Activated B cell treated with CpG ODN at 0.5 μM for 24 hours (primary cell): ENCODE measurements at regions not wholly inside any gene's neighbourhood (a gene's known extent, or its start where the extent isn't known, plus 50 kb on each side); places are given as distances from the start of the nearest gene placed in this dataset.

Experiments
- ATAC-seq: fragments of 200-7000 bp; cut with Tn5 transposase; one replicate; pipeline ENCODE4 v1.10.0; 2021; ENCODE audit warnings: low read depth, mild to moderate bottlenecking, moderate library complexity
- CTCF ChIA-PET: fragments of 350-600 bp; sonication (Branson Sonifier 250); formaldehyde crosslinking; loops from one replicate; lab custom pipeline; 2021; ENCODE audit warnings: antibody characterized with exemption; lab: Charles Lee
- POLR2A ChIA-PET: fragments of 350-600 bp; sonication (Branson Sonifier 250); formaldehyde crosslinking; loops from one replicate; lab custom pipeline; 2021; ENCODE audit warnings: antibody characterized with exemption; lab: Charles Lee
- DNase-seq: peaks from one replicate; pipeline ENCODE4 v3.0.0; 2022
- H3K27ac Mint-ChIP-seq: one replicate; pipeline ENCODE4 v1.8.0; 2020; ENCODE audit warnings: mixed read lengths
- H3K27me3 Mint-ChIP-seq: one replicate; pipeline ENCODE4 v1.8.0; 2021; ENCODE audit warnings: mixed read lengths
- H3K36me3 Mint-ChIP-seq: one replicate; pipeline ENCODE4 v1.8.0; 2021; ENCODE audit warnings: low read depth, mixed read lengths
- H3K4me1 Mint-ChIP-seq: one replicate; pipeline ENCODE4 v1.8.0; 2021; ENCODE audit warnings: mixed read lengths
- H3K4me3 Mint-ChIP-seq: one replicate; pipeline ENCODE4 v1.8.0; 2020; ENCODE audit warnings: mild to moderate bottlenecking, mixed read lengths
- H3K9me3 Mint-ChIP-seq: one replicate; pipeline ENCODE4 v1.8.0; 2020; ENCODE audit warnings: mixed read lengths
- intact Hi-C: fragments of 100-400 bp; cut with micrococcal nuclease; formaldehyde crosslinking; loops from one replicate; pipeline ENCODE4 v1.15.1; 2024
- TF ChIP-seq, protein P1 (sequence below): fragments of 200-600 bp; IDR thresholded peaks from one replicate; pipeline ENCODE4 v1.8.0; 2022; ENCODE audit warnings: antibody characterized with exemption, mild to moderate bottlenecking

DNA sequence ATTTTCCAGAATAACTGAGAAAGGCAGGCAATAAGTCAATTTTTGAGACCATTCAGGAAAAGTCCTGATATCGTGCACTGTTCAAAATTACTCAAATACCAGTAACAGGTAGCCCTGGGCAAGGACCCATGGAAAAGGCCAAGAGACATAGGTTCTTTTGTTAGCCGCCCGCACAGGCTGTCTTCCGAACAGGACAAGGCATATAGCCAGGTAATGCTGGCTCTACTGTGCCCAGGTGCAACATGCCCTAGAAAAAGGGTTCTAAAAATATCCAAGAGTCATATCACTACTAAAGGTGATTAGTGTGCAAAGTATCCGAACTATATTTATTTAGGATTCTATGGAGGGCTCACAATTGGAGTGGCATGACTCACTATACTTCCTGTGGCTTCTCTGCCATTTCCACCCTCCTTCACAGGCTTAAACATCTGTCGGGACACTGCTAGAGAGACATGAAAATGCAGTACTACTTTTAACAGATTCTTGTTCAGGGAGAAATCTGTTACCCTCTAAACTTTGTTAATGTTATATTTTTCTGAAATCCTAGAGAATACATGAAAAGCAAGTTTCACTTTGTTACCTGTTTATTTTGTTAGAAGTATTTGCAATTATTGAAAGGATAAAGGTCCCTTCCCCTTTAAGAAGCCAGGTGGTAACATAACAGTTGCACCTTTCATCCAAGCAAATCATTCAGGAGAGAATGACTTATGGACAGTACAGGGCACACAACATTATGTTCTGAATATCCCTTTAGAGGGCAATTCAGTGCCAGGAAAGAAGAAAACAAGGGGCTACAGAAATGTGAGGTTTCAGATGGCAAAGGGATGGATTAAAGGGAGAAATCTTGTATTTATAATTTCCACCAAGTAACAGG, 293.3 kb upstream of the THBS1 start:
- H3K36me3 Mint-ChIP-seq = no peaks in the 10 kb centered on the region
- H3K27me3 Mint-ChIP-seq = peaks cover 4% of the 10 kb centered on the region
- no peak for DNase-seq
- TF ChIP-seq, protein P1, sequence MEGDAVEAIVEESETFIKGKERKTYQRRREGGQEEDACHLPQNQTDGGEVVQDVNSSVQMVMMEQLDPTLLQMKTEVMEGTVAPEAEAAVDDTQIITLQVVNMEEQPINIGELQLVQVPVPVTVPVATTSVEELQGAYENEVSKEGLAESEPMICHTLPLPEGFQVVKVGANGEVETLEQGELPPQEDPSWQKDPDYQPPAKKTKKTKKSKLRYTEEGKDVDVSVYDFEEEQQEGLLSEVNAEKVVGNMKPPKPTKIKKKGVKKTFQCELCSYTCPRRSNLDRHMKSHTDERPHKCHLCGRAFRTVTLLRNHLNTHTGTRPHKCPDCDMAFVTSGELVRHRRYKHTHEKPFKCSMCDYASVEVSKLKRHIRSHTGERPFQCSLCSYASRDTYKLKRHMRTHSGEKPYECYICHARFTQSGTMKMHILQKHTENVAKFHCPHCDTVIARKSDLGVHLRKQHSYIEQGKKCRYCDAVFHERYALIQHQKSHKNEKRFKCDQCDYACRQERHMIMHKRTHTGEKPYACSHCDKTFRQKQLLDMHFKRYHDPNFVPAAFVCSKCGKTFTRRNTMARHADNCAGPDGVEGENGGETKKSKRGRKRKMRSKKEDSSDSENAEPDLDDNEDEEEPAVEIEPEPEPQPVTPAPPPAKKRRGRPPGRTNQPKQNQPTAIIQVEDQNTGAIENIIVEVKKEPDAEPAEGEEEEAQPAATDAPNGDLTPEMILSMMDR = no peak
- ChIA-PET POLR2A (no interaction called here), CTCF (no interaction called here)
- peaks cover 9% of the 10 kb centered on the region for H3K9me3 Mint-ChIP-seq
- ATAC-seq = no peak
- H3K4me1 Mint-ChIP-seq = no peaks in the 10 kb centered on the region
- no peak overlapping the region for H3K4me3 Mint-ChIP-seq
- H3K27ac Mint-ChIP-seq = no peak overlapping the region
- intact Hi-C loops = no loop called here

DNA sequence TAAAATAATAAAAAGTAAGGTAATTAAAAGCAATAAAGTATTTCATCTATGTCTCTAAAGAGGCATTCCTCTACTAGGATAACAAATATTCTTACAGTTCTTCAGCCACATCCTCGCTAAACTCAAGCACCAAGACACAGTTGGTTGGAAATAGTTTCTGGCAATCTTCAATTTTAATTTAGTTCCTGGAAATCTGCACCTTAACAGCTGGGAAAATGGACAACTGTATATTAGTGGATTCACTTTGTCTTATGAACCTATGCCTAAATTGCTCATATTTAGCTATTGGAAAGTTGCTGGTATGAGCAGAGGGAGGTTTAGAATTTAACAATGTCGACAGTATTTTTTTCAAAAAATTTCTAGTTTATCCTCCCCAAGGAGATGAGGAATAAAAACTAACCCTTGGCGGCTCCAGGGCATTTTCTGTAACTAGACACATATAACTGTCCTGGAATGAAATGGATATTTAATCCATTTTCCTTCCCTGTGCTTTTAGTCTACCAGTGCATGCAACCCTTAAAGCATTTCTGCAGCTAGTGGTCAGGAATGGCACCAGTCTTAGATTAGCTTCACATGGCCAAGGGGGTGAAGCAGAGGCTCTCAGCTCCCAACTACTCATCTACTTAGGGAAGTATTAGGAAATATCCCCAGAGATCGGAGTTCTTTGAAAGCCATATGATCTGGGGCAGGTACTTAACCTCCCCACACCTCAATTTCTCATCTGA, 290.0 kb upstream of the THBS1 start:
- intact Hi-C loops = no loop called here
- Mint-ChIP-seq H3K4me3 (no peak overlapping the region), H3K36me3 (no peaks in the 10 kb centered on the region), H3K9me3 (peaks cover 13% of the 10 kb centered on the region), H3K27me3 (peaks cover 6% of the 10 kb centered on the region), H3K27ac (no peak overlapping the region), H3K4me1 (no peaks in the 10 kb centered on the region)
- ChIA-PET CTCF (no interaction called here), POLR2A (no interaction called here)
- ATAC-seq = no peak
- no peak for DNase-seq
- TF ChIP-seq, protein P1 = no peak

DNA sequence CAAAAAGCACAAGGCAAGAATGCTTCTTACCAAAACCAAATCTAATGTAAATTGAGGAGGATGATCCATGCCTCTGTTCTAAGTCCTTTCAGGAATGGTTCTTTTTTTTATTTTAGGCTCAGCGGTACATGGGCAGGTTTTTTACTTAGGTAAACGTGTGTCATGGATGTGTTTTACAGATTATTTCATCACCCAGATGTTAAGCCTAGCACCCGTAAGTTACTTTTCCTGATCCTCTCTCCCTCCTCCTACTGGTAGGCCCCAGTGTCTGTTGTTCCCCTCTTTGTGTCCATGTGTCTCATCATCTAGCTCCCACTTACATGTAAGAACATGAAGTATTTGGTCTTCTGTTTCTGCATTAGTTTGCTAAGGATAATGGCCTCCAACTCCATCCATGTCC, 289.2 kb upstream of the THBS1 start:
- Mint-ChIP-seq H3K36me3 (no peaks in the 10 kb centered on the region), H3K4me3 (no peak overlapping the region), H3K9me3 (peaks cover 13% of the 10 kb centered on the region), H3K27me3 (peaks cover 3% of the 10 kb centered on the region), H3K27ac (no peak overlapping the region), H3K4me1 (no peaks in the 10 kb centered on the region)
- intact Hi-C loops = no loop called here
- POLR2A ChIA-PET = no interaction called here
- ATAC-seq (no peak), DNase-seq (no peak)
- TF ChIP-seq, protein P1 = no peak
- CTCF ChIA-PET = no interaction called here

DNA sequence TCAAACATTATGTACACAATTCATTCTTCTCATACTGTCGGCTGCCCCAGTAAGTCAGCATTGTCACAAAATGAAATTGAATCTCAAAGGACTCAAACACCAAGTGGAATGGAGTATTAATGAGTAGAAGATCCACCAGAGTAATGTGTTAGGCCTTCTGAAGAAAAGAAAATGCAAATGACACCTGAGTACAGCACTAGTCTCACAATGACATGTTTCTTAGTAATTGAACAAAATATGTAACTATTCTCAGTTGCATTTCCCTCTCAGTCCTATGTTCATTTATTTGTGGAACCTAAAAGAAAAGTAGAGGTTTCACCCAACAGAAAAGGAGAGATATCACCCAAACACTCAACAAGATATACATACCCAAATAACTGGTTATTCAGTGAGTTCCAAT, 283.9 kb upstream of the THBS1 start:
- H3K27ac Mint-ChIP-seq = no peak overlapping the region
- ATAC-seq = no peak
- CTCF ChIA-PET = no interaction called here

More for the DNA sequence above, 283.9 kb upstream of the THBS1 start:
- POLR2A ChIA-PET = no interaction called here
- H3K4me3 Mint-ChIP-seq = no peak overlapping the region
- TF ChIP-seq, protein P1 = no peak
- no peaks in the 10 kb centered on the region for H3K36me3 Mint-ChIP-seq
- peaks cover 8% of the 10 kb centered on the region for H3K9me3 Mint-ChIP-seq
- DNase-seq = no peak
- peaks cover 2% of the 10 kb centered on the region for H3K27me3 Mint-ChIP-seq
- intact Hi-C loops = no loop called here
- no peaks in the 10 kb centered on the region for H3K4me1 Mint-ChIP-seq
